GM18868 (cell line): ENCODE measurements at regions not wholly inside any gene's neighbourhood (a gene's known extent, or its start where the extent isn't known, plus 50 kb on each side); places are given as distances from the start of the nearest gene placed in this dataset.

Experiments used
- ATAC-seq: cut with Tn5 transposase; IDR thresholded peaks from one replicate; pipeline ENCODE4 v1.9.1; 2021; ENCODE audit warnings: mild to moderate bottlenecking, moderate library complexity; ENCODE audit not compliant: unreplicated experiment

GRCh38 chr4:146029939-146030710 is 91.5 kb upstream of the ZNF827 start:
- ATAC-seq = peak; percentile 81

GRCh38 chr4:146029147-146029546 is 90.5 kb upstream of the ZNF827 start:
- ATAC-seq = peak; percentile 65

GRCh38 chr4:146027761-146028160 is 89.1 kb upstream of the ZNF827 start:
- ATAC-seq = no peak

- peak; percentile 92 for ATAC-seq
Measured at GRCh38 chr4:146023334-146023967, 84.8 kb upstream of the ZNF827 start.

- ATAC-seq = no peak
Measured at GRCh38 chr4:146022541-146022940, 83.9 kb upstream of the ZNF827 start.

GRCh38 chr4:146018247-146018646 is 79.6 kb upstream of the ZNF827 start:
- no peak for ATAC-seq

GRCh38 chr4:146004730-146005129 is 66.1 kb upstream of the ZNF827 start:
- no peak for ATAC-seq

- ATAC-seq = no peak
Measured at GRCh38 chr4:145988628-145989027, 50.0 kb upstream of the ZNF827 start.
